HG03460 (cell line): ENCODE measurements at regions not wholly inside any gene's neighbourhood (a gene's known extent, or its start where the extent isn't known, plus 50 kb on each side); places are given as distances from the start of the nearest gene placed in this dataset.

Source experiments
- ATAC-seq: cut with Tn5 transposase; IDR thresholded peaks from one replicate; pipeline ENCODE4 v1.9.1; 2021; ENCODE audit not compliant: unreplicated experiment

DNA sequence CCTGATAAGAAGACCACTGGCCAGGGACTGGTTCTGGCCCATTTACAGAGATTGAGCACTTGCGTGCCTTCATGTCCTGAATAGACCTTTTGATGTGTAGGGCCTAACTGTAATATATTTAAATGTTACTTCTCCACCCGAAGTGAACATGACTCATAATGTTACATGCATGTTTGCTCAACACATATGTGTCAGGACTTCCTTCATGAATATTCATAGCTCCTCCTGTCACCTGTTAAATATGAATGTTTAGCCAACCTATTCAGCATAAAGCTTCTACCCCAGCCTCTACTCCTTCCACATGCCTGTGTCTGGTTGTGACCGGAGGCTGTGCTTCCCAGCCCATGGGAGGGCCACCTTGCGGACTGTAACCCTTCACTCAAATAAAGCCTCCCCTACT is 457.5 kb downstream of the IRX1 start:
- ATAC-seq: no peak

GRCh38 chr5:4054092-4054491 is 458.5 kb downstream of the IRX1 start:
- ATAC-seq: no peak

GRCh38 chr5:4058899-4059298 is 463.3 kb downstream of the IRX1 start:
- no peak for ATAC-seq

DNA sequence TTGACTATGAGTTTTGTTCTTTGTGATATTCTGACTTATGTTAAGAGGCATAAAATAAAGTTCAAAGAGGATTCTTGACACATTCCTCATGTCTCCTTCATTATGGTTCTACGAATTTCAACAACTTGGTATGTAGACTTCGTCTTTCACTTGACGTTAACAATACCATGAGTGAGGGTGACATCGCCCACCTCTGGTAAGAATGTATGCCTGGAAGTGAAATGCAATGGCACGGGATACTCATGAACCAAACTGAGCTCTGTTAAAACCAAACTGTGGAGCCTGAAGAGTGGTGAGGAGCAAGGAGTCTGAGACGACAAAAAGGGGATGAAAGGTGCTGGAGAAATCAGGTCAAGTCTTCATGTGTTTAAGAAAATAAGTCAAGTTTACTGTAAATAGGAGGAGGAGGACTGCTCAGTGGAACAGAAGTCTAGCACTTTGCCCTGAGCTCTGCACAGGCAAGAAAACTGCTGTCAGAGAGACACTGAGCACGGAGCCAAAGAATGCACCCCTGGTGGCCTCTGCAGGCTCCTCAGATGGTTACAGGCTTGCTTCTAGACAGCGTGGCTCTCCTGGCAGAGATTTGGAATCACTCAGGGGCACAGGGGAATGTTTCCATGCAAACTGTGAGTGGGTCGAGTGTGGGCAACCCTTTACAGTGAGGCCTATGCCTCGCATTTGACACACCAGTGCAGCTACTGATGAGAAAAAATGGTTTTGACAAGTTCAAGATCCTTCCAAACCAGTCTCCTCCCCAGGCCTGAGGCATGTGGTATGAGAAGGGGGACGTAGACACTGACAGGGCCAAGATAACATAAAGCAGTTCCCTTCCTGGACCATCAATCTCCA is 470.1 kb downstream of the IRX1 start:
- no peak for ATAC-seq

- ATAC-seq: no peak
Observed at GRCh38 chr5:4068171-4068570, 472.5 kb downstream of the IRX1 start.

DNA sequence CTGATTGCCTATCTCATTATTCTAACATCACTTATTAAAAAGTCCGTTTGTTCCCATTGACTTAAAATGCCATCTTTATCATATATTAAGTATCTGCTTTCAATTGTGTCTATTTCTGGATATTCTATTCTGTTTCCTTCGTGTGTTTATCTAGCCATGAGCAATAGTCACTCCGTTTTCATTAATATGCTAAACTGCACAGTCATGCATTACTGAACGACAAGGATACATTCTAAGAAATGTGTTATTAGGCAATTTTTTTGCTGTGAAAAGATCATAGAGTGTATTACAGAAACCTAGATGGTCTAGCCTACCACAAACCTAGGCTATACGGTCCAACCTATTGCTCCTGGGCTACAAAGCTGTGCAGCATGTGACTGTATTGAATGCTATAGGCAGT is 482.9 kb downstream of the IRX1 start:
- ATAC-seq: no peak

DNA sequence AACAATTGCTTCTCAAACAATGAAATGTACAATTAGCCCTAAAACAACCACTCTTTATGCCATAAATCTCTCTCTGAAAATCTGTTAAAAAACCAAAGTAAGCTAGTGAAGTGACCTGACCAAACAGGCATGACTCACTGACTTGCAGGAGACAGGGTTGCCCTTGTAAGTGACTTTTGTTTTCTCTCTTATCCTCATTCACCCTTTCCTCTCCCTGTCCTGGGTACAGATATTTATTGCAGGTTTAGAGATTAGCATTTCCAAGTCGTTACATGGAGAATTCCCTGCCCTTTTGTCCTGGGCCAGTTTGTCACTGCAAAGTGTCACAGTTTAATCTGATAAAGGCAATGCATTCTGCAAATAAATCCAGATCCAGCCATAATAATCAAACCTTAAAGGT is 484.2 kb downstream of the IRX1 start:
- no peak for ATAC-seq

GRCh38 chr5:4080370-4080769 is 484.7 kb downstream of the IRX1 start:
- ATAC-seq: no peak

DNA sequence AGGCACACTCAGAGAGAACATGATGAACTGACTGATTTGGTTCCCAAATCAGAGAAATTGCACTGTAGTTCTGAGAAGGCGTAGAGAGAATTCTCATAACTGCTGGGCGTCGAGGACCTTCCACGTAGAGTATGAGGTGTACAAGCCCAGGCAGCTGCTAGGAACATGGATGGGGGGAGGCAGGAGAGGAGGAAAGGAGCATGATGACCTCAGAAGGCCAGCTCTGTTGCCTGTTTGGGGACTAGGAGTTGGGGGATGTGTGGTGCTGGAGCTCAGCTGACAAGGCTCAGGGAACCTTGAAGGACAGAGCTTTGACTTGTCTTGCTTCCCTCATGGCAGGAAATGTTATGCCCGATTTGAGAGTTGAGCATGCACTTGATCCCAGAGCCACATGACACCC is 485.4 kb downstream of the IRX1 start:
- ATAC-seq: no peak

DNA sequence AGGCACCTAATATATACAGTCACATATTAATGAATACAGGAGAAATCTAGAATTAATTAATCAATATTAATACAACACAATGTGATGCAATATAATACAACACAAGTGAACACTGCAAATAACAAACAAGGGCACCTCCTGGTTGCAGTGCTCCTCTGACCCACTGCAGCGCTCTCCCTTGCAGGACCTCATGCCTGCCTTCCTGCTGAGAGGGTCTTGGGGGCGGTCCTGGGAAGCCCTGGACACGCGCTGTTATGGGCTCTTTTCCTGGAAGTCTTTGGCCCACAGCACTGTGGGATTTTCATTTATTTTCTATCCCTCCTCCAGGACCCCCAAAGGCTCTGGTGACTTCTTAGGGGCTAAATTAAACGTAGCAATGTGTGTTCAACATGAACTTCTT is 485.8 kb downstream of the IRX1 start:
- ATAC-seq: no peak

DNA sequence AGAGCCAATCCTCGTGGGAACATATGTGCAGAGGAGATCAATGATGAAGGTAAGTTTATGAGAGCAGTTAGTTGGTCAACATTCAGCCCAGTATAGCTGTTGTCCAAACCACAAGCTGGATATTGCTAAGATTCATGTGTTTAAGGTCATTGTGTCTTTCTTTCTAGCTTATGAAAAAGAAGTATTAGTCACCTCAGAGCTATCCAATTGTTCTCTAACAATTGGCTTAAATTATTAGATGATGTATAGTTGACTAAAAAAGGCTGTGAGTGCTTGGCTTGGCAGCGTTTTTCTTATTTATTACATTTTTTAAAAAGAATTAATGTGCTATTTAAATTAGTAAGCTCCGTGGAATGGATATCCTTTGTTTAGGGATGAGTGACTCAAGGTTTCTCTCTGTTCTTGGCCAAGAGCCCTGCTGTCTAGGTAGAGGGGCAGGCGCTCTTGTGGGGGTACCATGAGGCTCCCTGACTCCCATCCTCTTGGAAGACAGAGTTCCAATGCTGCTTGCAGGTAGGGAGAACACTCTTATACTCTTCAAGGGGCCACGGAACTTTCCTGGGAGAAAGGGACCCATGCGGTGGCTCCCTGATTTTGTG is 487.4 kb downstream of the IRX1 start:
- ATAC-seq: no peak

DNA sequence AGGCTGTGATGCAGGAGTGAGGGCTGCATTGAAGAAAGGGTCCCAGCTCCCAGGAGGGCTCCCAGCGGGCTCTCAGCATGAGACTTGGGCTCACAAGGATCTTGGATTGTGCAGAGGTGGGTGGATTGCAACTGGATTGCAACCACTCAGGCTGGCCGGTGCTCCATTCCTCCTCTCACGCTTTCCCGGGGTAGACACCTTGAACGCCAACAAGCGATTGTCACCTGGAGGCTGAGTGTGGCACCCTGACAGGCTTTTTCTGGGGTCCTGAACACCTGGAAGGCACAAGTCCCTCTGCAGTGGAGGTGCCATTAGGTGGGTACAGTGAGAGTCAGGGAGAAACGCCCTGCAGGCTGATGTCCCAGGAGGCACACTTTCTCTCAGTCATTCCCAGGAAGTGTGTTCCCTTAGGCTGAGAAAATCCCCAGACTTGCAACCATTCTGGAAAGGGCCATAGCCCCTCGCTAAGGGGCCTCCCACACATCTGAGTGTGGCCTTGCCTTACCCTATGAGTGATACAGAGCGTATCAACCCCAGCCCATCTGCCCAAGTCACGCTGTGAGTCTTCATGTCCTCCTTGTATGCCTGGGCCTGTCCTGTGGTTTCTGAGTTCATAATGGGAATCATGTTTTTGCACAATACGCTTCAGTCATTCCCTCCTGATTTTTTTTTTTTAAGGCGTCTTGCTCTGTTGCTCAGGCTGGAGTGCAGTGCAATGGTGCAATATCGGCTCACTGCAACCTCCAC is 488.1 kb downstream of the IRX1 start:
- no peak for ATAC-seq

DNA sequence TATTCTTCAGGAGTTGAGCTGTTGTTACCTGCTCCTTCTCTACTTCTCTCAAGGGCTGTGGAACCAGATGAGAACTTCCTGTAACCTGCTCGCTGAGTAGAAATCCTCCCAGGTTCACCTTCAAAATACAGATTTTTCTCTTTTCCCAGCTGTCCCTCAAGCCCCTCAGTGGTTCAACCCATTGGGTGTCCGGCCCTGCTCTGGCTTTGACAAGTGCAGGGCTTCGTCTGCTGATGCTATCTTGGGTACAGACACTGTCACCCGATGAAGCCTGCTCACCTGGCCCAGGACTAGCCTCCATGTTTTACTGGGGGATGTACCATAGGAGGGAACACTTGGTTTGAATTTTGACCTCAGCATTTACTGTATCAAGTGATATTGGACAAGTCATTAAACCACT is 490.4 kb downstream of the IRX1 start:
- no peak for ATAC-seq

DNA sequence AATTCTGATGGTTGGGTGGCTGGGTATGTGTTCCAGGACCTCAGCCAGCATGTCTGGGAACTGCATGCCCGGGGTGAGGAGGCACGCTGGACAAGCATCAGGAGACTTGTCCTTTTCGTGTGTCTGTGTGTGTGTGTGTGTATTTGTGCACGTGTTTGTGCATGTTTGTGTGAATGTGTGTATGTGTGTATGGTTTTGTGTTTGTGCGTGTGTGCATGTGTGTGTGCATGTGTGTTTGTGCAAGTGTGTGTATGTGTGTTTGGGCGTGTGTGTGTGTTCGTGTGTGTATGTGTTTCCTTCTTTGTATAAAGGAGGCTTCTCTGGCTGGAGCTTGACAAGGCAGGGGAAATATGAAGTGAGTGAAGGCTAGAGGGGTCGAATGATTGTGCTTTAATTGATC is 491.5 kb downstream of the IRX1 start:
- no peak for ATAC-seq

DNA sequence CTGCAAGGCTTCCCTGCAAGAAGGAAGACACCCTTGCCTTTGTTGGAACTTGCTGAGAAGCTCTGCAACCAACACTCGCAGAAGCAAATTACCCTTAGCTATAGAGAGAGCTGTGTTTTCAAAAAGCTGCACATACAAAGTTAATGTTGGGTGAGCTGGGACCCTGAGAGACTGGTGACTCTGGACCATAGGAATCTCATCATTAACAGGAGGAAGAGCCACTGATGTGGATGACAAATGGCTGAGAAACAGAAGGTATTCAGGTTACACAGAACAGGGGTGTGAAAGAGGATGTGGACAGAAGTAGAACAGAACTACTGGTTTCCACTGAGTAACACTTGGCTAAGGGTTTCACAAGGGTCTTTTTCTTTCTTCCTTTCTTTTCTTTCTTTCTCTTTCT is 493.5 kb downstream of the IRX1 start:
- no peak for ATAC-seq

- ATAC-seq: no peak
Observed at GRCh38 chr5:4093236-4093635, 497.6 kb downstream of the IRX1 start.

GRCh38 chr5:4093970-4094369 is 498.3 kb downstream of the IRX1 start:
- no peak for ATAC-seq

DNA sequence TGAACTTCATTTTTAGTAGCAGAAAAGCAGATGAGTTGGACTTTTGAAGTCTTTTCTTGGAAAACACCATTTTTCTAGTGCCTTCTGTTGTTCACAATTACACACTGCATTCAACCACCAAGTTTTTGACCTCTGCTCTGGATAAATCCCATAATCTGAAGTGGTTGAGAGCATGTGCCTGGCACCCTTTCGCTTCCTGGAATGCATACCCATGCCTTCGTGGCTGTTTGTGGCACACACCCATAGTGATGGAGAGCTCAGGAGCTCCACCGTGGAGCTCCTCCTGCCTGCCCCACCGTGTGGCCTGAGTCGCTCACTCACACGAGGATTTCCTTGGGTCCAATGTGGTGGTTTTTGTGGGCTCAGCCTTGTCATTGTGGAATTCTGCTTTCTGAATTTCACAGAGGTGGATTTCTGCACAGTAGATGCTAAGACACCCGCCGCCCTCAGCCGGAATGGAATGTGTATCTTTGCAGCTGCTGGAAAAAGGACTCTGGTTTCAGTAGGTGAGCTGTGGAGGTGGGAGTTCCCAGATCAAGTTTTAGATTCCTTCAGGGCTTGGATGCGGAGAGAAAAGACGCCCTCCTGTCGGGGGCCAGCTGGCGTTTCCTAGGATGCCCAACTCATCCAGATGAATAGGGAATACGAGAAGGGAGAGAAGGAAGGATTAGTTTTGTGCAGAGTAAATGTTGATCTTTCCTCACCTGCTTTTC is 500.4 kb downstream of the IRX1 start:
- no peak for ATAC-seq

DNA sequence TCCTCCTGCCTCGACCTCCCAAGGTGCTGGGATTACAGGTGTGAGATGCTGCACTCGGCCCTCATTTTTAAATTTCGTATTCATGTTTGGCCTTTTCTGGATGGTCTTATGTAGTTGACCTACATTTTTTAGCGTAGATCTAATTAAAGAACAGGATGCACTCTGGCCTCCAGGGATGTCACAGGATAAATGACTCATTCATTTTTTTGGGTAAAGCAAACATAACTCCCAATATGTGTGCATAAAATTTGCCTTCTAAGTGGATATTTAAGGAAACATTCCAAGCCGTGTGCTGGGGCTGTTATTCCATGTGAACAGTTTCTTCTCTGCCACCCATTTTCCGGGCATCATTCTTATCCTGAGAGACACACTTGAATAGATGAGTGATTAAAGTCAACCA is 501.6 kb downstream of the IRX1 start:
- ATAC-seq: no peak

GRCh38 chr5:4098226-4098625 is 502.6 kb downstream of the IRX1 start:
- ATAC-seq: no peak

GRCh38 chr5:4099386-4099785 is 503.8 kb downstream of the IRX1 start:
- no peak for ATAC-seq
